AG04449 (cell line): ENCODE measurements at regions not wholly inside any gene's neighbourhood (a gene's known extent, or its start where the extent isn't known, plus 50 kb on each side); places are given as distances from the start of the nearest gene placed in this dataset.

Experiments used
- CTCF ChIA-PET: fragments of 350-600 bp; formaldehyde crosslinking; extraction: SDS; loops from one replicate; lab custom pipeline; 2021; ENCODE audit warnings: antibody characterized with exemption; lab: Yijun Ruan, JAX
- POLR2A ChIA-PET: fragments of 400-600, 350-600 bp; formaldehyde crosslinking; extraction: SDS; loops from one replicate; lab custom pipeline; 2020; ENCODE audit warnings: antibody characterized with exemption, inconsistent platforms; lab: Yijun Ruan, JAX
- DNase-seq: peaks from one replicate; pipeline ENCODE4 v3.0.0-alpha.2; 2010; ENCODE audit warnings: low read depth, low spot score
- H3K4me3 ChIP-seq: 2 replicates; pipeline ENCODE4 v1.5.1; 2011; ENCODE audit warnings: low read depth, mild to moderate bottlenecking, control low read depth, low read length
- TF ChIP-seq, protein P1 (sequence below): IDR thresholded peaks from one replicate; pipeline ENCODE4 v1.5.1; 2011; ENCODE audit warnings: mild to moderate bottlenecking, moderate library complexity, low read length, control low read depth, inconsistent platforms; ENCODE audit not compliant: insufficient read depth; ENCODE audit errors: missing control alignments

- CTCF ChIA-PET: no interaction called here
- POLR2A ChIA-PET: no interaction called here
- no peak overlapping the region for H3K4me3 ChIP-seq
- no peak for DNase-seq
- TF ChIP-seq, protein P1, sequence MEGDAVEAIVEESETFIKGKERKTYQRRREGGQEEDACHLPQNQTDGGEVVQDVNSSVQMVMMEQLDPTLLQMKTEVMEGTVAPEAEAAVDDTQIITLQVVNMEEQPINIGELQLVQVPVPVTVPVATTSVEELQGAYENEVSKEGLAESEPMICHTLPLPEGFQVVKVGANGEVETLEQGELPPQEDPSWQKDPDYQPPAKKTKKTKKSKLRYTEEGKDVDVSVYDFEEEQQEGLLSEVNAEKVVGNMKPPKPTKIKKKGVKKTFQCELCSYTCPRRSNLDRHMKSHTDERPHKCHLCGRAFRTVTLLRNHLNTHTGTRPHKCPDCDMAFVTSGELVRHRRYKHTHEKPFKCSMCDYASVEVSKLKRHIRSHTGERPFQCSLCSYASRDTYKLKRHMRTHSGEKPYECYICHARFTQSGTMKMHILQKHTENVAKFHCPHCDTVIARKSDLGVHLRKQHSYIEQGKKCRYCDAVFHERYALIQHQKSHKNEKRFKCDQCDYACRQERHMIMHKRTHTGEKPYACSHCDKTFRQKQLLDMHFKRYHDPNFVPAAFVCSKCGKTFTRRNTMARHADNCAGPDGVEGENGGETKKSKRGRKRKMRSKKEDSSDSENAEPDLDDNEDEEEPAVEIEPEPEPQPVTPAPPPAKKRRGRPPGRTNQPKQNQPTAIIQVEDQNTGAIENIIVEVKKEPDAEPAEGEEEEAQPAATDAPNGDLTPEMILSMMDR: no peak
These were observed 78.6 kb upstream of the SLC28A3 start for GRCh38 chr9:84419031-84419602.

DNA sequence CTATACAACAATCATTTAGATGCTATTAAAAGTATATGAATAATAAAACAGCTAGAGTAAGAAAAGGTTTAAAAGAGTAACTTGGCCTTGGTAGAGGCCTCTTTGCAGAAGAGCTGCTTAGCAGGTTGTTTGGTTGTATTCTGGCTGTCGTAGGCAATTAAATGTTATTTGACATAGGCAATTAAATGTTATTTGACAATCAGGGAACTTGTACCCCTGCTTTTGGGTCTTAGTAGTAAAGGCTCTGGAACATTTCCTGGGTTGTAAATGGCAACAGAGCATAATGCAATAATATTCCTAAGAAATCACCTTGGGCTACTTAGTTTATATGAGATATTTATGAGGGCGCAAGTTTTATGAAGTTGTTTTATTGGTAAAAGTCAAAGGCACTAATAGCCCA is 84.4 kb upstream of the SLC28A3 start:
- no peak overlapping the region for H3K4me3 ChIP-seq
- TF ChIP-seq, protein P1: no peak
- DNase-seq: no peak
- CTCF ChIA-PET: no interaction called here
- POLR2A ChIA-PET: interaction anchor here (0.5 kb wide), 1 partner anchor 643 kb away, joined by 3 read pairs; no protein-coding TSS in a partner anchor

- H3K4me3 ChIP-seq: no peak overlapping the region
- ChIA-PET CTCF (no interaction called here), POLR2A (no interaction called here)
- DNase-seq: no peak
- TF ChIP-seq, protein P1: no peak
These were observed 92.2 kb upstream of the SLC28A3 start for GRCh38 chr9:84432746-84433145.

DNA sequence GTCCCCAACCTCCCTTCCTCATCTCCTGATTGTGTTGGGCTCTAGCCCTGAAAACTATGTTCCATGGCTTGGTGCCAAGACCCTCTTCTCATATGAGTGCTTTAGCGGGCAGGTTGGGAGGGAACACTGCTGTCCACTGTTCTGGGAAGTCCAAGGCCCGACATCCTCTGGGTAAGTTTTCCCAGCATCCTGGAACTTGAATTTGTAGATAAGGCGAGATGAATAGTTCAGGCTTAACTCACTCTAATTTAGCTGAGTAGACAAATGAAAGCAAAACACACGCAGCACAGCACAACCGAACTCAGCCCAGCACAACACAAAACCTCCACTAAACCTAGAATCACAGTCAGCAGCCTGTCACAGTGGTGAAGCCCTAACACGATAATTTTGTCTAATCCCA is 95.3 kb upstream of the SLC28A3 start:
- TF ChIP-seq, protein P1: no peak
- ChIA-PET CTCF (no interaction called here), POLR2A (no interaction called here)
- no peak overlapping the region for H3K4me3 ChIP-seq
- no peak for DNase-seq

DNA sequence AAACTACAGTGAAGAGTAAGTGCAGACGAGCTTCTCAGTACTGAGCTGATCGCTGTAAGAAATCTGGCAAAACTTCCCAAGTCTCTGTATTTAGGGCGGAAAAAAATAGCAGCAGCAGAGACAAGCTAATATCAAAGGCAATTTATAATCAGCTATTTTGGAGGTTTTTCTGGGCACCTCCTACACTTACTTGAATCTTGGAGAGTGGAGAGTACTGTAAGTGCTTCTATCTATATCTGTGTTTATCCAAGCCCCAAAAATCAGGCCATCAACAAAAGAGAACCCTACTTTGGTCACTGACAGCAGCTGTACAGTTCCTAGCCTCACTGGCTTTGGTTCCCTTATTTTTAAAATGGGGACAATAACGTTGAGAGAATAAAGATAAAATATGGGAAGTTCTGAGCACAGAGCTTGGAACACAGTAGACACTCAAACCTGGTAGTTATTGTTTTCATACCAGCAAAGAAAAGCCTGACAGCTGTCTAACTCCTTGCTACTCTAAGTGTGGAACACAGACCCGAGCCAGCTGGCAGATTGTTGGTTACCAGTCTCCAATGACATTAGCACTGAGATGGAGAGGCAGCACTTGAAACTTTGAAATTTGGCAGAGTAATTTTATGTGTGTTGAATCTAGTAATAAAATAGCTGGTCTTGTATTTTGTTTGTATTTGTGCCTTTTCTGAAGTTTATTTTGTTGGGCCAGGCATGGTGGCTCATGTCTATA is 96.0 kb upstream of the SLC28A3 start:
- no peak overlapping the region for H3K4me3 ChIP-seq
- no peak for DNase-seq
- ChIA-PET CTCF (no interaction called here), POLR2A (no interaction called here)
- TF ChIP-seq, protein P1: no peak

GRCh38 chr9:84438391-84438790 is 97.8 kb upstream of the SLC28A3 start:
- TF ChIP-seq, protein P1: no peak
- POLR2A ChIA-PET: no interaction called here
- DNase-seq: no peak
- H3K4me3 ChIP-seq: no peak overlapping the region
- CTCF ChIA-PET: no interaction called here
